ENCODE measurements at regions not wholly inside any gene's neighbourhood (a gene's known extent, or its start where the extent isn't known, plus 50 kb on each side); places are given as distances from the start of the nearest gene placed in this dataset.
A peak's percentile ranks its signal among the peaks of the same experiment; 100 is the strongest.
"Not testable (repeated sequence)": the region's sequence is repeated elsewhere in the genome, so short reads cannot be mapped to it uniquely, and the experiment has no call there.

- no peak for DNase-seq
These were observed 399.7 kb downstream of the NPIPA8 start for GRCh38 chr16:17936766-17937402.

GRCh38 chr16:17930280-17930679, 406.3 kb downstream of the NPIPA8 start:
- DNase-seq = no peak

- no peak for DNase-seq
These were observed 409.6 kb downstream of the NPIPA8 start for GRCh38 chr16:17926866-17927399.

- DNase-seq = no peak
These were observed 410.1 kb downstream of the NPIPA8 start for GRCh38 chr16:17926461-17926860.

- DNase-seq = no peak
These were observed 410.8 kb downstream of the NPIPA8 start for GRCh38 chr16:17925761-17926160.

- DNase-seq = peak; percentile 31
These were observed 415.1 kb downstream of the NPIPA8 start for GRCh38 chr16:17921357-17921978.

- no peak for DNase-seq
These were observed 419.1 kb downstream of the NPIPA8 start for GRCh38 chr16:17917316-17918019.

GRCh38 chr16:17915791-17916190, 420.7 kb downstream of the NPIPA8 start:
- DNase-seq = no peak

GRCh38 chr16:17914168-17914567, 422.4 kb downstream of the NPIPA8 start:
- no peak for DNase-seq

GRCh38 chr16:17911578-17911977, 425.0 kb downstream of the NPIPA8 start:
- not testable (repeated sequence) for DNase-seq

GRCh38 chr16:17906626-17907025, 429.9 kb downstream of the NPIPA8 start:
- DNase-seq = not testable (repeated sequence)

GRCh38 chr16:17901309-17901708, 430.5 kb upstream of the XYLT1 start:
- no peak for DNase-seq

- DNase-seq = no peak
These were observed 428.4 kb upstream of the XYLT1 start for GRCh38 chr16:17899141-17899540.

- no peak for DNase-seq
These were observed 417.2 kb upstream of the XYLT1 start for GRCh38 chr16:17887963-17888362.

- no peak for DNase-seq
These were observed 415.0 kb upstream of the XYLT1 start for GRCh38 chr16:17885659-17886207.

- no peak for DNase-seq
These were observed 407.1 kb upstream of the XYLT1 start for GRCh38 chr16:17877821-17878360.

GRCh38 chr16:17866996-17867395, 396.2 kb upstream of the XYLT1 start:
- DNase-seq = no peak

- DNase-seq = no peak
These were observed 391.3 kb upstream of the XYLT1 start for GRCh38 chr16:17861981-17862479.

- no peak for DNase-seq
These were observed 387.3 kb upstream of the XYLT1 start for GRCh38 chr16:17858061-17858460.

GRCh38 chr16:17853958-17854357, 383.2 kb upstream of the XYLT1 start:
- no peak for DNase-seq

GRCh38 chr16:17852977-17853702, 382.4 kb upstream of the XYLT1 start:
- no peak for DNase-seq

- DNase-seq = no peak
These were observed 380.0 kb upstream of the XYLT1 start for GRCh38 chr16:17850581-17851250.
